ENCODE measurements at regions not wholly inside any gene's neighbourhood (a gene's known extent, or its start where the extent isn't known, plus 50 kb on each side); places are given as distances from the start of the nearest gene placed in this dataset.

GRCh38 chr7:149627911-149628310, 130.3 kb upstream of the ZNF746 start:
- DNase-seq (ENCODE audit: low read depth, low spot score) (no peak), FAIRE-seq (no peak)
- H3K4me3 ChIP-seq (ENCODE audit: control insufficient read depth in 2 of 3, extremely low read depth in 1 of 3, insufficient read depth in 2 of 3, low read depth in 1 of 3, low read length in 3 of 3) = no peak overlapping the region
- dilution Hi-C loops (cut with MboI; ENCODE audit: extremely low pct_ligation_motif_present, low sequenced_read_pairs) = no loop called here
- no peaks in the 10 kb centered on the region for H3K9me1 ChIP-seq (ENCODE audit: control insufficient read depth, extremely low read depth, insufficient read depth, low read length)
- H3K4me1 ChIP-seq (ENCODE audit: control insufficient read depth, extremely low read depth, insufficient read depth, low read length) = peaks cover 9% of the 10 kb centered on the region
- H3K79me2 ChIP-seq (ENCODE audit: control insufficient read depth, insufficient read depth, low read length) = peaks cover 15% of the 10 kb centered on the region
- no peak overlapping the region for H3K4me2 ChIP-seq (ENCODE audit: control insufficient read depth, extremely low read depth, insufficient read depth, low read depth, low read length)
- H2AFZ ChIP-seq (ENCODE audit: control insufficient read depth, low read length) = no peak overlapping the region
- no peaks in the 10 kb centered on the region for H3K36me3 ChIP-seq (ENCODE audit: control insufficient read depth in 2 of 2, extremely low read depth in 1 of 2, insufficient read depth in 2 of 2, low read length in 2 of 2)
- no peaks in the 10 kb centered on the region for H3K9me3 ChIP-seq (ENCODE audit: control insufficient read depth, low read depth, low read length)
- H3K9ac ChIP-seq (ENCODE audit: control insufficient read depth, extremely low read depth, insufficient read depth, low read length) = no peak overlapping the region
- no peaks in the 10 kb centered on the region for H3K27me3 ChIP-seq (ENCODE audit: control insufficient read depth, extremely low read depth, insufficient read depth, low read length)
- no peak for TF ChIP-seq EZH2 (IDR thresholded peaks at IDR 0.05; ENCODE audit: low read length)
- no peak for TF ChIP-seq CTCF (optimal IDR thresholded peaks at IDR 0.05 in 1 of 3, IDR thresholded peaks at IDR 0.05 in 1 of 3, conservative IDR thresholded peaks at IDR 0.05 in 1 of 3; ENCODE audit: extremely low read depth in 1 of 3, insufficient read depth in 2 of 3, low read length in 3 of 3)
- H4K20me1 ChIP-seq (ENCODE audit: control insufficient read depth, extremely low read depth, insufficient read depth, low read length) = peaks cover 3% of the 10 kb centered on the region
- H3K27ac ChIP-seq (ENCODE audit: control insufficient read depth, insufficient read depth, low read length) = no peak overlapping the region

GRCh38 chr7:149626972-149627371, 129.4 kb upstream of the ZNF746 start:
- H3K79me2 ChIP-seq (ENCODE audit: control insufficient read depth, insufficient read depth, low read length) = peaks cover 24% of the 10 kb centered on the region
- no peak overlapping the region for H3K9ac ChIP-seq (ENCODE audit: control insufficient read depth, extremely low read depth, insufficient read depth, low read length)
- H3K4me1 ChIP-seq (ENCODE audit: control insufficient read depth, extremely low read depth, insufficient read depth, low read length) = peaks cover 14% of the 10 kb centered on the region
- no peak overlapping the region for H3K27ac ChIP-seq (ENCODE audit: control insufficient read depth, insufficient read depth, low read length)
- H3K9me3 ChIP-seq (ENCODE audit: control insufficient read depth, low read depth, low read length) = no peaks in the 10 kb centered on the region
- H3K27me3 ChIP-seq (ENCODE audit: control insufficient read depth, extremely low read depth, insufficient read depth, low read length) = no peaks in the 10 kb centered on the region
- DNase-seq (ENCODE audit: low read depth, low spot score) (no peak), FAIRE-seq (no peak)
- H3K4me3 ChIP-seq (ENCODE audit: control insufficient read depth in 2 of 3, extremely low read depth in 1 of 3, insufficient read depth in 2 of 3, low read depth in 1 of 3, low read length in 3 of 3) = no peak overlapping the region
- H4K20me1 ChIP-seq (ENCODE audit: control insufficient read depth, extremely low read depth, insufficient read depth, low read length) = peaks cover 8% of the 10 kb centered on the region
- TF ChIP-seq CTCF (optimal IDR thresholded peaks at IDR 0.05 in 1 of 3, IDR thresholded peaks at IDR 0.05 in 1 of 3, conservative IDR thresholded peaks at IDR 0.05 in 1 of 3; ENCODE audit: extremely low read depth in 1 of 3, insufficient read depth in 2 of 3, low read length in 3 of 3) (no peak), EZH2 (IDR thresholded peaks at IDR 0.05; ENCODE audit: low read length) (no peak)
- H3K36me3 ChIP-seq (ENCODE audit: control insufficient read depth in 2 of 2, extremely low read depth in 1 of 2, insufficient read depth in 2 of 2, low read length in 2 of 2) = peaks cover 0 to 2% of the 10 kb centered on the region in 2 experiments
- dilution Hi-C loops (cut with MboI; ENCODE audit: extremely low pct_ligation_motif_present, low sequenced_read_pairs) = no loop called here
- no peaks in the 10 kb centered on the region for H3K9me1 ChIP-seq (ENCODE audit: control insufficient read depth, extremely low read depth, insufficient read depth, low read length)
- H2AFZ ChIP-seq (ENCODE audit: control insufficient read depth, low read length) = no peak overlapping the region
- H3K4me2 ChIP-seq (ENCODE audit: control insufficient read depth, extremely low read depth, insufficient read depth, low read depth, low read length) = no peak overlapping the region
